ENCODE measurements at regions not wholly inside any gene's neighbourhood (a gene's known extent, or its start where the extent isn't known, plus 50 kb on each side); places are given as distances from the start of the nearest gene placed in this dataset.

DNA sequence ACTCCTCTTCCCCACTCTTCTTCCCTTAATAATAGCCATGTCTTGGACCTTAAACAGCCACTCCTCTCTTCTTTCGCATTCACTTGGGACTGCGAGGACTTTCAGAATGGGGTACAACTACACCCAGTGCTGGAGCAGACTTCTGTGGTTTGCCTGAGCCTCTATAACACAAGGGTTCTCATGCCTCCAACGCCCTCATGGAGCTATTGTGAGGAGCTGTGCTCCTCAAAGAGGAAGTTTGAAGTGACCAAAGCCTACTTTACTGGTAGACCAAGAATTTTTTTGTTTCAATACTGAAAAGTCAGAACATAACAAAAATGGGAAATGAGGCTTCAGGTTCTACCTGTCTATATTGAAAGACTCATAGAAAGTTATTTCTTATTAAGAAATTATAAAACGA, 316.4 kb downstream of the PIK3R1 start:
- TF ChIP-seq, protein P1, sequence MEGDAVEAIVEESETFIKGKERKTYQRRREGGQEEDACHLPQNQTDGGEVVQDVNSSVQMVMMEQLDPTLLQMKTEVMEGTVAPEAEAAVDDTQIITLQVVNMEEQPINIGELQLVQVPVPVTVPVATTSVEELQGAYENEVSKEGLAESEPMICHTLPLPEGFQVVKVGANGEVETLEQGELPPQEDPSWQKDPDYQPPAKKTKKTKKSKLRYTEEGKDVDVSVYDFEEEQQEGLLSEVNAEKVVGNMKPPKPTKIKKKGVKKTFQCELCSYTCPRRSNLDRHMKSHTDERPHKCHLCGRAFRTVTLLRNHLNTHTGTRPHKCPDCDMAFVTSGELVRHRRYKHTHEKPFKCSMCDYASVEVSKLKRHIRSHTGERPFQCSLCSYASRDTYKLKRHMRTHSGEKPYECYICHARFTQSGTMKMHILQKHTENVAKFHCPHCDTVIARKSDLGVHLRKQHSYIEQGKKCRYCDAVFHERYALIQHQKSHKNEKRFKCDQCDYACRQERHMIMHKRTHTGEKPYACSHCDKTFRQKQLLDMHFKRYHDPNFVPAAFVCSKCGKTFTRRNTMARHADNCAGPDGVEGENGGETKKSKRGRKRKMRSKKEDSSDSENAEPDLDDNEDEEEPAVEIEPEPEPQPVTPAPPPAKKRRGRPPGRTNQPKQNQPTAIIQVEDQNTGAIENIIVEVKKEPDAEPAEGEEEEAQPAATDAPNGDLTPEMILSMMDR (conservative IDR thresholded peaks at IDR 0.05; ENCODE audit: low read depth, low read length): no peak
- TF ChIP-seq EZH2 (IDR thresholded peaks at IDR 0.05; ENCODE audit: borderline replicate concordance, low read depth, low read length, poor library complexity, severe bottlenecking): no peak

All from A673 (cell line).